ENCODE measurements at regions not wholly inside any gene's neighbourhood (a gene's known extent, or its start where the extent isn't known, plus 50 kb on each side); places are given as distances from the start of the nearest gene placed in this dataset.

GRCh38 chr4:82124365-82124764 lies 249.4 kb downstream of the HNRNPD start:
- Histone ChIP-seq H2AFZ (ENCODE audit: low read length) (no peak overlapping the region), H3K79me1 (ENCODE audit: low read depth, low read length) (no peaks in the 10 kb centered on the region), H2BK120ac (replicated peaks; ENCODE audit: low read depth, low read length) (no peak overlapping the region), H3K36me3 (ENCODE audit: control insufficient read depth in 2 of 4, insufficient read depth in 4 of 4, low read length in 3 of 4) (no peaks in the 10 kb centered on the region), H3K23me2 (ENCODE audit: low read depth, low read length) (no peaks in the 10 kb centered on the region), H3K27ac (ENCODE audit: low read depth, low read length) (no peak overlapping the region), H2BK15ac (ENCODE audit: low read length) (no peak overlapping the region), H4K8ac (ENCODE audit: extremely low read depth, insufficient read depth, low read length) (no peak overlapping the region), H3K9ac (replicated peaks in 1 of 4; ENCODE audit: extremely low read depth in 1 of 4, low read depth in 3 of 4, low read length in 3 of 4) (no peak overlapping the region), H4K5ac (ENCODE audit: insufficient read length, low read depth, low read length) (no peak overlapping the region), H3K9me3 (ENCODE audit: insufficient read depth in 2 of 2, low read depth in 1 of 2, low read length in 1 of 2) (no peaks in the 10 kb centered on the region), H2BK12ac (ENCODE audit: low read depth, low read length) (no peak overlapping the region), H3K4ac (replicated peaks; ENCODE audit: insufficient read length, low read depth, low read length) (no peak overlapping the region), H2BK5ac (ENCODE audit: low read depth, low read length) (no peak overlapping the region), H3K4me1 (replicated peaks in 1 of 4; ENCODE audit: control insufficient read depth in 3 of 4, insufficient read depth in 4 of 4, low read length in 3 of 4) (no peaks in the 10 kb centered on the region), H2AK5ac (ENCODE audit: low read depth, low read length) (no peak overlapping the region), H2BK20ac (ENCODE audit: low read length) (no peak overlapping the region), H3K14ac (ENCODE audit: insufficient read length) (no peak overlapping the region), H3K4me3 (ENCODE audit: extremely low read depth in 1 of 4, insufficient read depth in 2 of 4, low read depth in 3 of 4, low read length in 4 of 4) (no peak overlapping the region), H3K18ac (ENCODE audit: extremely low read depth, low read length) (no peak overlapping the region), H3K23ac (ENCODE audit: insufficient read length) (no peak overlapping the region), H3K79me2 (ENCODE audit: control insufficient read depth in 1 of 2, insufficient read depth in 2 of 2, low read length in 2 of 2) (no peaks in the 10 kb centered on the region), H4K20me1 (replicated peaks in 1 of 2; ENCODE audit: control insufficient read depth in 1 of 2, insufficient read depth in 2 of 2, low read length in 2 of 2) (no peaks in the 10 kb centered on the region), H3K4me2 (ENCODE audit: insufficient read depth in 1 of 2, low read depth in 2 of 2, low read length in 2 of 2) (no peak overlapping the region), H3K56ac (replicated peaks; ENCODE audit: insufficient read length, low read depth, low read length) (no peak overlapping the region), H3K27me3 (replicated peaks in 1 of 4; ENCODE audit: control insufficient read depth in 3 of 4, extremely low read depth in 1 of 4, insufficient read depth in 3 of 4, low read length in 3 of 4) (no peaks in the 10 kb centered on the region), H4K91ac (replicated peaks; ENCODE audit: insufficient read length, low read length) (no peak overlapping the region)
- ChIA-PET POLR2A (ENCODE audit: partially characterized antibody) (no interaction called here), CTCF (ENCODE audit: partially characterized antibody) (interaction anchor here (0.6 to 2.3 kb wide), 4 partner anchors 14 to 236 kb away, joined by 3 to 7 read pairs (median 4); no protein-coding TSS in a partner anchor)
- WGBS, 2 experiments (ENCODE audit: extremely low coverage in 1 of 2, insufficient coverage in 1 of 2, insufficient read length in 1 of 2, insufficient replicate concordance in 2 of 2, low coverage in 1 of 2, low lambda C conversion rate in 2 of 2, missing lambda C conversion rate in 1 of 2): 85% methylated on average over 5 of the region's 5 CpGs; no CpG with 5 or more reads in 1 of the 2 experiments
- DNase-seq (ENCODE audit: low read depth in 1 of 2, low spot score in 2 of 2): no peak
- FAIRE-seq: no peak
- TF ChIP-seq TAF7 (optimal IDR thresholded peaks at IDR 0.05; ENCODE audit: borderline replicate concordance, low read depth, low read length) (no peak), USF2 (IDR thresholded peaks at IDR 0.05; ENCODE audit: low read length) (no peak), SIX5 (IDR thresholded peaks at IDR 0.05; ENCODE audit: low read depth, low read length) (no peak), HDAC2 (IDR thresholded peaks at IDR 0.05; ENCODE audit: borderline replicate concordance in 1 of 2, low read depth in 2 of 2, low read length in 2 of 2) (no peak), RXRA (IDR thresholded peaks at IDR 0.05; ENCODE audit: insufficient read depth, low read depth, low read length) (no peak), YY1 (IDR thresholded peaks at IDR 0.05; ENCODE audit: low read depth, low read length) (no peak)

All from H1 (cell line).